ENCODE measurements at regions not wholly inside any gene's neighbourhood (a gene's known extent, or its start where the extent isn't known, plus 50 kb on each side); places are given as distances from the start of the nearest gene placed in this dataset.
"Not testable (repeated sequence)": the region's sequence is repeated elsewhere in the genome, so short reads cannot be mapped to it uniquely, and the experiment has no call there.

DNA sequence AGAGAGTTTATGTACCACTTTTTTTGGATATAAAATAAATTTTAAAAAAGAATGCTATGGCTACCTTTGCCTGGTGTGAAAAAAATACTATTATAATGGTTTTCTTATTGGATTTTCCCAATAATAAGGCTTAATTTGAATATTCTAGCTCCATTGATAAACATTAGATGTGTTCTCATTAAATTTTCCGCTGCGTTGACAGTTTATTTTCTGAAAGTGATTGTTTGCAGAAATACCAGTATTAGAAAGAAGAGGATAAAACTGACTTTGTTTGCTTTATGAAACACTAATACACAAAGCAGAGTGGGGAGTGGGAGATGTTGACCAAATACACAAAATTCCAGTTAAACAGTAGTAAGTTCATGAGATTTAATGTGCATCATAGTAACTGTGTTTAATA is 433.3 kb upstream of the TMEFF2 start:
- no peak for DNase-seq

- DNase-seq, result no peak
Measured at GRCh38 chr2:192615105-192615504, 420.4 kb upstream of the TMEFF2 start.

- DNase-seq, result no peak
Measured at GRCh38 chr2:192604295-192604694, 409.6 kb upstream of the TMEFF2 start.

DNA sequence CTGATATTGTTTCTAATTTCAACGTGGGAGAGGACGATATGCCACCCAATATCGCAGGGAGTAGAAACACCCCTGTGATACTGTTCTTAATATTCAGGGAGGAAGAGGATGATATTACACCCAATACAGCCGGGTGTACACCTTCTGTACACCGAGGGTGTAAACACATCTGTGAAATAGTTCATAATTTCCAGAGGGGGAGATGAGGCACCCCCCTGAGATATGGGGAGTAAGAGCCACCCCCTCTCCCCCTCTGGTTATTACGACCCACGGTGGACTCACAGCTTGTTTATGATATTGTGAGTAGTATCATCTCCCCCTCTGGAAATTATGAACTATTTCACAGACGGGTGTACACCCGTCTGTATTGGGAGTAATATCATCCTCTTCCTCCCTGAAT is 403.9 kb upstream of the TMEFF2 start:
- DNase-seq, result not testable (repeated sequence)

DNA sequence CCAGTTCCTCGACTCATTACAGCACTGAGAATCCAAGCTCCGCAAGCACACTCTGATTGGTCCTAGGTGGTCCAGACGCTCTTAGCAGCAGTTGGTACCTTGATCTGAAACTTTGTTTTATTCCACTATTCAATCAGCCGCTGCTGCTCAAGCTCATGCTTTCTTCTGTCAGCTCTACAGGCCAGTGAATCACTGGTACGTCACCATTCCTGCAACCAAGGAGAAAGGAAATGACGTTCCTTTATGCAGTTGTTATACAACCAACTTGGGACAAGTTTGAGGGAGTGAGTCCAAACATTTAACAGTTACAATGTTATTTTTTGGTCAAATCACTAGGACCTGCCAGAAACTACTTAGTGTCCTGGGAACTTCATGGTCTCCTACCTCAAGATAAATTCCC is 398.8 kb upstream of the TMEFF2 start:
- DNase-seq, result no peak

GRCh38 chr2:192591617-192592016 is 396.9 kb upstream of the TMEFF2 start:
- DNase-seq, result no peak

GRCh38 chr2:192585418-192585817 is 390.7 kb upstream of the TMEFF2 start:
- no peak for DNase-seq

DNA sequence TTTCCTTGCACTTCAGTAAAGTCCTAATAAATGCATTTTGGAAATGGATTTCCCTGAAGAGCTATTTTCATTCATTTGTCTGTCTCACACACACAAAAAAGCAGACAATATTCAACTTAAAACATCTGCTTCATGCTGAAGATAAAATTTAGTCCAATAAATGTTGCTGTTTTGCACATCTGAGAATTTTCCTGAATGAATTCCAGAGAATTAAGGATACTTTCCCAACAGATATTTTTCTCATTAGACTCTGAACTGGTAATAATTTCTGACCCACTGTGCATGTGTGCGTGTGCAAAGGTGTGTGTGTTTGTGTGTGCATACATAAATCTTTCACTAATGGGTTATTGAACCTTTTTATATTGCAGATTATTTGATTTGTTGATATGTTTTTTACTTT is 390.2 kb upstream of the TMEFF2 start:
- DNase-seq, result no peak

GRCh38 chr2:192579965-192580700 is 385.4 kb upstream of the TMEFF2 start:
- DNase-seq, result no peak

DNA sequence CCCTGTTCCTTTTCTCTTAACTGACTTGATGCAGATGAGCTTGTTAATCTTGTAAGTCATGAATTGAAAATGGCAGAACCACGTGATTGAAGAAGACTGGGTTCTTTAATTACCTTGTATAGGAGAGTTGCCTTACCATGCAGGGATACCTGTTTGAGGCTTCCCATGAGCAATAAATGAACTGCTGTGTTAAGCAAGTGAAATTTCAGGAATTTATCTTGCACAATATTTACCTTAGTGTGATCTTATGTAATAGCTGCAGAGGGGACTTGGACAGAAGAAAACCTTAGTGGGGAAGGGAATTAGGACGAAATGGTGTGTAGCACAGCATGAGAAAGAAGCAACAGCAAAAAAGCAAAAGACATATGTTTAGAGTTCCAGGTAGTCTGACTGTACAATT is 384.0 kb upstream of the TMEFF2 start:
- DNase-seq, result no peak

DNA sequence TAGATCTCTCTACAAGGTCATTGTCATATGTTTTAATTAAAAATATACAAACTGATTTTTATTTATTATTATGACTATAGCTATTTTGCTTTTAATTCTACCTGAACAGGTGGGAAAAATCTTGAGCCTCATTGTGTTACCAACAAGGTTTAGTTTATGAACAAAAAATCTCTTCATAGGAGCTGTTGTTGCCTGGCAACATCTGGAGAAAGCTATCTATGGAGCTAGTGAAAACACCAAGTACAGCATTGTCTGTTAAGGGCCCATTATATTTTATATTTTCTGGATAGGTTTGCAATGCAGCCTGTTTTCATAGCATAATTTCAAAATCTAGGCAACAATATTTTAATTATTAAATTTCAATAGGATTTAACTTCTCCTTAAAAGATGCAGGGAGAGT is 383.0 kb upstream of the TMEFF2 start:
- no peak for DNase-seq

DNA sequence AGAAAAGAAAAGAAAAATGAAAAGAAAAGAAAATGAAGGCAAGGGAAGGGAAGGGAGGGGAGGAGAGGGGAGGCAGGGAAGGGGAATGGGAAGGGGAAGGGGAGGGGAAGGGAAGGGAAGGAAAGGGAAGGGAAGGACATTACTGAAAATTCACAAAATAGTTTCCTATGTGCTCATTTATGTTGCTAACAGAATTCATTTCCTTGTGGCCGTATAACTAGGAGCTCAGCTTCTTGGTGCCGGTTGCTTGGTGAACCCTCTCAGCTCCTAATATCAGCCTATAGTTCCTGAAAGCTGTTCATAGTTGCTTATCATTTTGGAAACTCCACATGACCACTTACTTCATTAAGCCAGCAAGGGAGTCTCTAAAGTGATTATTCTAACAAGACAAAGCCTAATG is 379.8 kb upstream of the TMEFF2 start:
- DNase-seq, result no peak

DNA sequence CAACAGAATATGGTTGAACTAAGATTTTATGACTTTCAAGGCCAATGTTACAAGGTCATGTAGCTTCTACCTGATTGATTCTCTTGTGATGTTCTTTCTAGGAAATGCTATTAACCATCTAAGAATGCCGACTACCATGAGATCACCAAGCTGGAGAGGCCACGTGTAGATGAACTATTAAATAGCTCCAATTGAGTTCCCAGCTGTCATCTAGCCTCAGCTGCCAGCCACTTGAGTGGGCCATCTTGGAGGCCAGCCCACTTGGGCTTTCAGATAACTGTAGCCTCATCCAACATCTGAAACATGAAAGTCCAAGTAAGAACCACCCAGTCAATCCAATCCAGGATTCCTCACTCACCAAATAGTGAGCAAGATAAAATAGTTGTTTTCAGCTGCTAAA is 376.9 kb upstream of the TMEFF2 start:
- no peak for DNase-seq

- no peak for DNase-seq
Measured at GRCh38 chr2:192570788-192571187, 376.1 kb upstream of the TMEFF2 start.

DNA sequence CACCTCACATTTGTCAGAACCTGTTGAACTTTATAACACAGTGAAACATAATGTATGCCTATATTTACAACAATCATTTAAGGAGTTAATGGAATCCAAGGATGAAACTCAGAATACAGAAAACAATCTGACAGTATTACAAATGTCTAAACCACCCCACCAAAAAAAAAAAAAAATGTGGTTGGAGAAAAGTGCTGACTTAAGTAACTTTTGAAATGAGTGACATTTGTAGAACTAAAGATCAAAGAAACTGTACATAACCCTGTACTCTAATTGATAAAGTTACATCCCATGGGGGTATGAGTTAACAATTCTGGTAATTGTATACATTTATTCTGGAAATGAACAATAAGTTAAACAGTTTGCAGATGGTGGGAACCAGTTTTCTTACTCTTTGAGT is 372.1 kb upstream of the TMEFF2 start:
- no peak for DNase-seq

- no peak for DNase-seq
Measured at GRCh38 chr2:192560326-192560725, 365.6 kb upstream of the TMEFF2 start.

- no peak for DNase-seq
Measured at GRCh38 chr2:192559587-192559986, 364.9 kb upstream of the TMEFF2 start.

DNA sequence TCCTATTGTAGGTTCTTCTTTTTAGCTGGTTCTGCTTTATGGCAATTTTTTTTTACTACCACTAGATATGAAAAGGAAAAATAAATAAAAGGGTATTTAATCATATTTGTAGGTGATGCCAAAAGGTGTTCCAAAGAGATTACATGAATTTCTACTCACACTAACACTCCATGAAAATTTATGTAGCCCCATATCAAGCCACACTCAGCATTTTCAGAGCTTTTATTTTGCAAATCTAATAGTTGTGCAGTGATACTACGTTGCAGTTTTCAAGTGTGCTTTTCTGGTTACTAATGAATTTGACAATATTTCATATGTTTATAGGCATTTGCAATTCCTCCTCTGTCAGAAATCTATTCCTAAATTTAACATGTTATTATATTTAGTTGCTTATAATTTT is 363.9 kb upstream of the TMEFF2 start:
- no peak for DNase-seq

- DNase-seq, result no peak
Measured at GRCh38 chr2:192555740-192556139, 361.0 kb upstream of the TMEFF2 start.

DNA sequence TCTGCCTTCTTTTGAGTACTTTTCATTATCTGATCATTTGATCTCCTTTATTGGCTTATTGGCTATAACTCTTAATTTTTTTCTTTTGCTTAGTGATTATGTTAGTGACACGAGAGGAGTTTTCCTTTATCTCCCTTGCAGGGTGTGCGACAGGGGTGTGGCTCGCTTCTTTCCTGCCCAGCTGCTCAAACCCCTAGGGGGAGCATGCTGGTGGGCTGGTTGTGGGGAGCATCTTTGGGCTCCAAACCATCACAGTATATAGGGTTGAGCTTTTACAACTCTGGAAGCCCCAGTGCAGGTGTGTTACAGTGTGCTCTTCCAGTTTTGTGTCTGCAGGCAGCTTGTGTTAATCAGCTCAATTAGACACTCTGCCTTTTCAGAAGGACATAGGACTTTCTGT is 357.0 kb upstream of the TMEFF2 start:
- no peak for DNase-seq

GRCh38 chr2:192546565-192546964 is 351.8 kb upstream of the TMEFF2 start:
- no peak for DNase-seq

- DNase-seq, result no peak
Measured at GRCh38 chr2:192544371-192544955, 349.7 kb upstream of the TMEFF2 start.

GRCh38 chr2:192542148-192543066 is 347.7 kb upstream of the TMEFF2 start:
- not testable (repeated sequence) for DNase-seq

DNA sequence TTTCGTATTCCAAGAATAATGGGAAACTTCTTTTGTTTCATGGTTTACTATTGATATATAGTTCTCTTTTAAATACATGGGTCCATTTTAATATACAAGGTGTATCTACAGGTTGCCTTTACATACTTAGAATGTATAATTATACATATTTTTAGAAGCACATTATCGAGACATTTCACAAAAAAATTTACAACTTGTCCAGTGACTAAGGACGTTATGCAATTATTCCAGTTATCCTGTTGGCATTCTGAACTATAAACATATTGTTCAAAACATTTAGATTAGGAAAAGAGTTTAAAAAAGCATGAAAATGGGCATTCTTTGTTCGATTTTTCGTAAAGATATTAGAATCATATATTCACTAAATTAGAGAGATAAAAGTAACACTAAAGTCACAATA is 344.6 kb upstream of the TMEFF2 start:
- no peak for DNase-seq

Data from activated CD8-positive, alpha-beta memory T cell treated with anti-CD3 and anti-CD28 coated beads for 24 hours (primary cell).